GM21825 (cell line): ENCODE measurements at regions not wholly inside any gene's neighbourhood (a gene's known extent, or its start where the extent isn't known, plus 50 kb on each side); places are given as distances from the start of the nearest gene placed in this dataset.
"Not testable (repeated sequence)": the region's sequence is repeated elsewhere in the genome, so short reads cannot be mapped to it uniquely, and the experiment has no call there.

Experiments
- ATAC-seq: cut with Tn5 transposase; IDR thresholded peaks from one replicate; pipeline ENCODE4 v1.9.1; 2021; ENCODE audit warnings: mild to moderate bottlenecking, moderate library complexity; ENCODE audit not compliant: unreplicated experiment

DNA sequence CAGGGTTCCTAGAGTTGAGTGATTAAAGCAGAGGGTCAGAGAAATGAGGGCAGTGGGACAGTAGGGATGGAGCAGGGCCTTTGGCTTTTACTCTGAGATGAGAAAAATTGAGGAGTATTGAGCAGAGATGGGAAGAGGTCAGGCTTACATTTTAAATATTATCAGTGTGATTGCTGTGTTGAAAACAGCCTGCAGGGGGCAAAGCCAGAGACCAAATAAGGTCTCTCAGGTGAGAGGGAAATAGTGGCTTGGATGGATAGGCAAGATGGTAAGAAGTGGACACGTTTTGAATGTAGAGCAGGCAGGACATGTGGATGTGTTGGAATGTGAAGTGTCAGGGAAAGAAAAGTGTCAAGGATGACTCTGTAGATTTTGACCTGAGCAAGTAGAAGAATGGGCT lies 105.0 kb upstream of the MAP3K7 start:
- ATAC-seq, result no peak

DNA sequence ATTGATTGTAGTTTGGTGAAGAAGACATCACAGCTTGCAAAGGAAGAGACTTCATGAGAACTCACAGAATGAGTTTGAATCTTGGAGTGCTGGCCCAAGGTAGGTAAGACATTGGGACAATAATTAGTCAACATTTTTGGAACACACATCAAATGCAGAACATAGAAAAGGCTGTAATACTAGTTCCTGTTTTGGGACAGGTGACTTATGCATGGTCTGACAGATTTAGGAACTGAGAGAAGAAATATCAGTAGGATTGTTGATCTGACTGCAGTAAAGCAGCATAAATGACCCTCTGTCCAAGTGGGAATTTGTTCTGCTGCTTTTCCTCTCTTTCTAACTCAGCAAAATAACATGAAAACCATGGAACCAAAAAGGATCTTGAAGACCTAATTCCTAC lies 102.3 kb upstream of the MAP3K7 start:
- ATAC-seq, result no peak

DNA sequence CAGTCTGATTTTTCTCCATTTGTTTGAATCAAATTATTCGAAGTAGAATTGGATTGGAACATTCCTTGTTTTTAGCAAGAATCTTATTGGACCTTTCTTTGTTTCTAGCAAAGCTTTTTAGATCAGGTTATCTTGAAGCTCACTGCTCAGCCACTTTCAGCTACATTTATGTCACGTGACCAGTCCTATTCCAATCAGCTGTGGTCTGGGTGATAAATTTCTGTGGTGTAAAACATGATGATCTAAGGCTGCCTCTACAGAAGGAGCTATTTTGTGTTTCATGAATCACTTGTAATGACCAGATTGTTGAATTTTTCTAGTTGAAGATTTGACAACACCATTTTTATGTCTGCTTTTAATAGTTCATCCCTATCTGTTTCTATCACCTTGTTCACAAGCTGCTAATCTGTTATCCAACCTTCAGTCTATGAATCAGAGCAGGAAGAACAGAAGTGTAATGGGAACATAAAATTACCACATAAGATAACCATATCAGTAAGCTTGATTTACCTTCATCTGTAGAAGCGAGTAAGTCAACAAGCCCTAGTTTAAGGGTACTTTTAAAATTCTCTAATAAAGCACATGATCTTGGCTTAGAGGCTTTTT lies 101.0 kb upstream of the MAP3K7 start:
- no peak for ATAC-seq

DNA sequence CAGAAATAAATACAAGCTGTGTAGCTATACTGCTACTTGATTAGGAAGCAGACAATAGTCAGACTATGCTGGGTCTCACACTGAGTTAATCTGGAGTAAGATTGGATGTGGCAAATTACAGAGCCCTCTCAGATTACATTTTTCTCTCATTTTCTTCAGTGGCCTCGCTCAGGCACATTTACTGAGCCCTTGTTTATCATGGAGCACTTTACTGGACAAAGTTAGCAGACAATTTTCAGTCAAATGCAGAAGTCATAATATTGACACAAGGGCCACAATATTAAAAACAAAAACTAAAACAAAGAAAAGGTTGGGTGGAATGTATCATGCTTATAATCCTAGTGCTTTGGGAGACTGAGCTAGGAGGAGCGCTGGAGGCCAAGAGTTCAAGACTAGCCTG lies 95.0 kb upstream of the MAP3K7 start:
- no peak for ATAC-seq

DNA sequence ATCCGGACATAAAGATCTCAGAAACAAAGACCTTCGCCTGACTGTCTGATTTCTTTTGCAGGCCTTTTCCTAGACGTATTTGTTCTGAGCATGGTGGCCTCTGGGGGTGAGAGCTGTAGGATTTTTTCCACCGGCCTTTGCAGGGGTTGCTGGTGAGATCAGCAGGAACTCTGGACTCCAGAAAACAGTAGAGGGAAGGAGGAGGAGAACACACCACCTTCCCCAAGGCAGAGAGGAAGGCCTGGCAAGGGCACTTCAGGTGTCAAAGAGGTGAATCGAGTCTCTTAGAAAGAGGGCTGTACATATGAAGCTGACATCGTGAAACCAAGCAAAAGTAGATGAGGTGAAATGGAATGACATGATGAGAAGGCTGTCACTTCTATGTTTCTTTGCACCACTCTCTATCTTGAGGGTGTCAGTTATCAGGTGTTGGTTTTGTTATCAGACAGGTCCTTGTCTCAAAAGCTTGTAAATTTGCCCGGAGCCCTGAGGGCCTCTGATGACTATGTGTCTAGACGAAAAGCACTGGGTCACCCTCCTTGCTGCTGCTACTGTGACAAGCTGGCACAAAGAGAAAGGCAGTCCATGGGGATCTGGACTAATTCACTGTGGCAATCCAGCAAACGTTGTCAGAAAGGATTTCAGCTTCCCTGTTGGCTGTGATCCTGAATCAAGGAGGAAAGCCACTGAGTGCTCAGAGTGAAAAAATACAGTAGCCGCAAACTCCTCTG lies 91.3 kb upstream of the MAP3K7 start:
- ATAC-seq, result no peak

DNA sequence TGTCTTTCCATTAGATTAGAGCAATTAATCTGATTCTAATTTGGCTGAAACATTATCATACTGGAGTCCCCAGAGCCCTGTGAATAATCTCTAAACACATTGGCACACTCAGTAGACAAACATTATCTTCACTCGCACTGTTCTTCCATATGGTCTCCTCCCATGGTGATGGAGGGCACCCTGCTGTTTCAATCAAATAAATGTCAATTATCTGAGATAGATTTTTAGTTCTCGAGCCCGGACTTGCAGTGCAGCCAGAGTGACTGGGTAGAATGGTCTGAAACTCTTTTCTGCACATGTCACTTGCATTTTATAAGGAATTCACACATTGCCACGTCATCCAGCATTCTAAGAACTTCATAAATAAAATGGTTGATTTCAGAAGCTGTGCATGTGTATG lies 90.6 kb upstream of the MAP3K7 start:
- no peak for ATAC-seq

DNA sequence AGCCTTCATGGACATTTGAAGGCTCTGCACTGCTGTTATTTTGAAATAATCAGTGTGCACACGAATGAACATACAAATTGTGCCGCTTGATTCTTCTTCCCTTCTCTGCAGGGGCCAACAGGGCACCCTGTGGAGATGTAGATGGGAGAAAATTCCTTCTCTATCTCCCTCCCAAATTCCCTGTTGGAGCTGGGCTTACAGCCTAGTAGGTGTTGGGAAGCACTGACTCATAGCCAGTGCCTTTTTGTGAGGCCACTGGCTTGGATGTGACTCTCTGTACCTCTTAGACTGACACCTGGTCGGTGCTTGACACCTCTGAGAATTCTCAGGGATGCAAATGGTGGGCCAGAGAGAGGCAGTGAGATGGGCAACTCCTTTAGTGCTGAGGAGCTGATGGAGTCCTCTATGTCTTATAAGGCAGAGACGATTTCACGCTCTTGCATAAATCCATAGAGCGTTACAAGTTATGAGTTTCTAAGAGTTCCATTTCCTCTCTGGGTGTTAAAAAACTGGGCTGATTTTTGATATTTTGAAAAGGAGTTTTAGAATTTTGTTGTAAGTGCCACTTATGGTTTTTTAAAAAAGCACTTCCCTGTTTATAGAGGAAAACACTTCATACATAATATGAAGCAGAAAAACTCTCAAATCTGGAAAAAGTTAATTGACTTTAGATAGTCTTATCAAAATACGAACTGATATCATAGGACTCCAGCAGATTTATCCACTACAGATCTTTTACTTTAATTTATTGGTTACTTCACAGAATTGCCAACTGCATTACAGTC lies 89.8 kb upstream of the MAP3K7 start:
- no peak for ATAC-seq

DNA sequence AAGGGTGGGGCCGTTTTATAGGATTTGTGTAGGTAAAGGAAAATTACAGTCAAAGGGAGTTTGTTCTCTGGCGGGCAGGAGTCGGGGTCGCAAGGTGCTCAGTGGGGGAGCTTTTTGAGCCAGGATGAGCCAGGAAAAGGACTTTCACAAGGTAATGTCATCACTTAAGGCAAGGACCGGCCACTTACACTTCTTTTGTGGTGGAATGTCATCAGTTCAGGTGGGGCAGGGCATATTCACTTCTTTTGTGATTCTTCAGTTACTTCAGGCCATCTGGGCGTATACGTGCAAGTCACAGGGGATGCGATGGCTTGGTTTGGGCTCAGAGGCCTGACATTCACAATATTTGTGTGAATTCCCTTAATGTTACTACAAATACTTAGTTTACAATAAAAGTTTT lies 88.2 kb upstream of the MAP3K7 start:
- ATAC-seq, result not testable (repeated sequence)

DNA sequence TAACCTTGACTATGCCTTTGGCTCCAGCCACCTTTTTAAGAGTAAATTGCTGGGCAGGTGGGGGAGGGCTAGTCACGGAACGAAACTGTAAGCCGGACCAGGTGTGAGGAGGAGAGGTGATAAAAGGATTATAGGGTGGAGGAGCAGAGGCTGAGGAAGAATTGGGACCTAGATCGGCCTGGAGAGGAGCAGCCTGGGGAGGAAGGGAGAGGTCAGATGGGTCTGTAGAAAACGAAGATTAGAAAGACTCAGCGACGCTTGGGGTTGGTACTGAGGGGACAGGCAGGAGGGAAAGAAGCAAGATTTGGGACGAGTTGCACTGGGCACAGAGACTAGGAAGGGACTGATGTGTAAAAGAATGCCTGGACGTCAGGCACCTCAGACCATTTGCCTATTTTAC lies 87.2 kb upstream of the MAP3K7 start:
- ATAC-seq, result not testable (repeated sequence)

DNA sequence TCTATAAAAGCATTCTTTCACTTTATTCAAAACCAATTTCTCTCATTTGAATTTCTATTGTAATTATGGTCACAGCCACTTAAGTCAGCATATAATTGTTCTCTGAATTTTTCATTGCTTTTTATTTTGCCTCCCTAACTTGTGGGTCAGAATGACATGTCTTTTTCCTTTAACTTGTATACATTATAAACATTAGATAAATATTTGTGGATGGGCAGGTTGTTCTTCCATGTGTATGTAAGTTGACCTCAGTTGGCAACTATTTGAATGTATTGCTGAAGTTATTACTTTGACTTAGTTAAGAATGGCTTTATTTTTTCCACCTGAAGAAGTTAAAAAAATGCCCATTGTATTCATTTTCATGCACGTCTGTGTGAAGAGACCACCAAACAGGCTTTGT lies 83.0 kb upstream of the MAP3K7 start:
- ATAC-seq, result no peak

DNA sequence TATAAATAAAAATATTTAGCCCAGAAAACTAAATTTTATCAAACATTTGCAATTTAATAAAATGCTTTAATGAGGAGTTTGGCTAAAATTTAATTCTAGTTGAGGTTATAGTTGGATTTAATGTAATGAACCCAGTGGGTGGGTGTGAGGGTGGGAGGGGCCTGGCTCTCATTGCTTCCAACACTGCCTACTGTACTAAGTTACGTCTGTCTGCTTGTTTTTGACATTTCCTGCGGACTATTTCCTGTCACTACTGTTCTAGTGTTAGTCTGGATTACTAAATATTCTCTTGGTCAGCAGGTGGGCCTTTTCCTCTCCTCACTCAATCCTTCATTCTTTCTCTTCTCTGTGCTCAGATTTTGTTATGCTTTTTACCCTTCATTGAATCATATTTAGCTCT lies 82.5 kb upstream of the MAP3K7 start:
- no peak for ATAC-seq

DNA sequence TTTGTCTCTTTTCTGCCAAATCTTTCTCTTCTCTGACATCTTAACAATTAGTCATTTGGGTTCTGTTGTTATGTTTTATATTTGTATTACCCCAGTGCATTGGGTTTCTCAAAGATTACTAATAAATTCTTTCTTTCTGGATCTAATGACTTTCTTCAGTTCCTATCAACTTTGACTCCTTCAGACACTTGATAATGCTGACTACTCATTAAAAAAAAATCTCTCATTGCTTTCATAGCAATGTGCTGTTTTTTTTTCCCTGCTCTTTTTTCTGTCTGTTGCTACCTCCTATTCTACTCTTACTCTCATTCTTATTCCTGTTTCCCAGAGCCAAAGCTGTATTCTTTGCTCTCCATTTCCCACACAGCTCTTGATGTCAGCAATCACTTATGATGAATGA lies 81.3 kb upstream of the MAP3K7 start:
- no peak for ATAC-seq

DNA sequence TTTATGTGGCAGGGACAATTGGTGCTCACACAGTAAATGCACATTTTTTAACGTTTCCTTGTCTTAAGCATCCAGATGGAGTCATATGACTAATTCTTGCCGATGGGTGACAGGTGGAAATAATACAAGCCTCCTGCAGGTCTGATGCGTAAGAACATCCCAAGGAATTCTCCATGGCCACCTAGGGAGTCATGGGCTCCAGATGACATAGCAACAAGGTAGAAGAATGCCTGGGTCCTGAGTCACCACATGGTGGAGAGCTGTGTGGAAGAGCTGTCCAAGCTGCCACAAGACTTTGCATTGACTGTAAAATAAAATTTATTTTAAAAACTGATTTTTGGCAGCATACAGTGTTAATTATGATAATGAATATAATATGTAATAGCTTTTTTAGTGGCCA lies 77.0 kb upstream of the MAP3K7 start:
- no peak for ATAC-seq

DNA sequence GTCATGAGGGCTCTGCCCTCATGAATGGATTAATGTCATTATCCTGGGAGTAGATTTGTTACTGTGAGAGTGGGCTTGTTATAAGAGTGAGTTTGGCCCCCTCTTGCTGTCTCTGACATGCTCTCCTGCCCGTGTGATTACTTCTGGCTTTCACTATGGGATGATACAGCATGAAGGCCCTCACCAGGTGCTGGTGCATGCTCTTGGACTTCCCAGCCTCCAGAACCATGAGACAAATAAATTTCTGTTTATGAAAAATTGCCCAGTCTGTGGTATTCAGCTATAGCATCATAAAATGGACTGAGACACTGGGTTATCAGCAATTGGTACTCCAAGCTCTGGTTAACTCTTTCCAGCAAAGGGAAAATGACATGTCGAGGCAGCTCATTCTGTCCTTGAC lies 76.2 kb upstream of the MAP3K7 start:
- no peak for ATAC-seq

DNA sequence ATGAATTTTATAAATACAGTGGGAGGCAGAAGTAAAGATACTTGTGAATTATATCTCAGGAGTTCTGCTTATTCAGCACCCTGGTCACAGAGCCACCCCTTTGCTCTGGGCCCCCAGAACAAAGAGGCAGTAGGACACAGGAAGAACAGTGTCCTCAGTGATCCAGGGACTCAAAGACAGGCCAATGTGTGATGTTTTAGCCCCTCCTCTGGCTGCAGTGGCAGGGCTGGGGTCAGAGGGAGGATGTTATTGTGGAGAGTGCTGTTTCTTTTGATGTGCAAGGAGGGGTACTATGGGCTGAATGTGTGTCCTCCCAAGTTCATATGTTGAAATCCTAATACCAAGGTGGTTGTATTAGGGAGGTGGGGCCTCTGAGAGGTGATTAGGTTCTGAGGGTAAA lies 74.1 kb upstream of the MAP3K7 start:
- ATAC-seq, result no peak

DNA sequence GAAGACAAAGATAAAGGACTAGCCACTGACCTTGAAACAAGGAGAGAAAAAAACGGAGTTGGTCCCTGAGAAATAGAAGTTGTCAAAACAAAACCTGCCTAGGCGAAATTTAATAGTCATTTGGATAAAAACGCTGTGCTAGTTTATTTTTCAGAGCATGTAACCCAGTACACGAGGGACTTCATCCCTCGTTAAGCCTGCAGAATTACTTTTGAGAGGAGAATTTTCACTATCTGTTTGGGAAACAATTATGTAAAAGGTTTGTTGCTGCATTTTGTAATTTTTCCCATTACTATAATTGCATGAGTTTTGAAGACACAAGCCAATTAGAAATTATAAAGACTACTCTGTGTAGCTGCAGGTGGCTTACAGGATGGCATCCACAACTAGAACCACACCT lies 71.6 kb upstream of the MAP3K7 start:
- ATAC-seq, result no peak

DNA sequence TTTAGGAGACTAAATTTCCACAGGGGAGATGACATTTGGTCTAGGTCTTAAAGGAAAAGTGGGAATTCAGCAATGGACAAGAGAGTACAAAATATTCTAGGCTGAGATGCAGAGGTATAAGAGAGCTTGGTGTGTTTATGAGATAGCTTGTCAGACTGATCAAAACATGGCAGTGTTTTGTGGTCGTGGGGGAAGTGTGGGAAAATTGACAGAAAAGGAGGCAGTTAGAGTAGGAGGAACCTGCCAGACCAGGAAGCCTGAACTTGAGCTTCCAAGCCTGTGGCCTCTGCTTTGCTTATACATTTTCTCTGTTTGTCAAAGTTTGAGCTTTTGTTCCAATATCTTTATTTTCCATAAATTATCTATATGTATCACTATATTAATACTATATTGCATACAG lies 69.5 kb upstream of the MAP3K7 start:
- no peak for ATAC-seq

DNA sequence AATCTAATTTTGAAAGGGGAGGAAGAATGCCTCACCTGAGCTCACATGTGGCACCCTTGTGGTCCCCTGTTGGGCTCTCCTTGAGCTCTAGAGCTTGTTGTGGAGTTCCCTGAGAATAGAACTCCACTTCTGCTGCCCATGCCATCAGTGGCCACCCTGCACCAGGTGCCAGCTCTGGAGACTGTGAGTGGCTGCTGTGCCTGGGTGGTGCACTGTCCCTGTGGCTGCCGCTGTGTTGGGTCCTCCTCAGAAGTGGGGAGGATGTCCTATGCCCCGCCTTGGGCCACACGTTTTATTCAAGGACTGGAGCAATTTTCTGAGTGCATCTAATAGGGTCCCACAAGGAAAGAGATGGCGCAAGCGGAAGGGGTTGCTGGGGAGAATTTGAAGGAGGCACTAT lies 67.9 kb upstream of the MAP3K7 start:
- no peak for ATAC-seq

DNA sequence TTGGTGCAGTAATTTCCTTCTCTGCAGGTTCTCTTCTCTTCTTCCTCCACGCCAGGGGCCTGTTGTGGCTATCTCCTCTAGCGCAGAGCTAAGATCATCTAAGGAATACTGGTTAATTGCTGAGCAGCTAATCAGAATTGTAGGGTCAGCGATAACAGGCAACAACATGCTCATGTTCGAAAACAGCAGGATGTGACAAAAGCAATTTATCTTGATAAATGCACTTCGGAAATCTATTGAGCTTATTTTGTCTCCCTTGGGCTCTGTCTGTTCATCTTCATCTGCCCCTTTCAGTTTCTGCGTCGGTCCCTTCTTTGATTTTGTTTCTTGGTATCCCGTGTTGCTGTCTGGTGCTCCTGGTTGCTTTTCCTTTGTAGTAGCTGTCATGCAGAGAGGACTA lies 67.3 kb upstream of the MAP3K7 start:
- ATAC-seq, result no peak

DNA sequence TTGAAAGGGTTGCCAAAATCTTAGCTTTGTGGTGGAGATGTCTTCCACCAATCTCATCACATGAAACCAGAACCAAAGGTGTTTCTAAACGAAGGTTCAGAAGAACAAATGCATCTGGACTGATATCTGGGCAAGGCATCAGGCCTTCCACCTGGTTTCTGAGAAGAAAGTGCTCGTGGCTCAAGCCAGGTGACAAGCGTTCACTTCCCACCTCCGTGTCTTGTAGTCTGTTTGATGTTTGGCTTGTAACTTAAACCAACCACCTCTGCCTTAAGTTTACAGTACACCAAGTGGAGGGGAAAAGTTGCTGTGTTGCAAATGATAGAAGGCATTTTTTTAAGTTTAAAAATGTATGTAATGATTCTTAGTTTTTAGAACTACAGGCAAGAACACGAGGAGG lies 66.9 kb upstream of the MAP3K7 start:
- ATAC-seq, result no peak

DNA sequence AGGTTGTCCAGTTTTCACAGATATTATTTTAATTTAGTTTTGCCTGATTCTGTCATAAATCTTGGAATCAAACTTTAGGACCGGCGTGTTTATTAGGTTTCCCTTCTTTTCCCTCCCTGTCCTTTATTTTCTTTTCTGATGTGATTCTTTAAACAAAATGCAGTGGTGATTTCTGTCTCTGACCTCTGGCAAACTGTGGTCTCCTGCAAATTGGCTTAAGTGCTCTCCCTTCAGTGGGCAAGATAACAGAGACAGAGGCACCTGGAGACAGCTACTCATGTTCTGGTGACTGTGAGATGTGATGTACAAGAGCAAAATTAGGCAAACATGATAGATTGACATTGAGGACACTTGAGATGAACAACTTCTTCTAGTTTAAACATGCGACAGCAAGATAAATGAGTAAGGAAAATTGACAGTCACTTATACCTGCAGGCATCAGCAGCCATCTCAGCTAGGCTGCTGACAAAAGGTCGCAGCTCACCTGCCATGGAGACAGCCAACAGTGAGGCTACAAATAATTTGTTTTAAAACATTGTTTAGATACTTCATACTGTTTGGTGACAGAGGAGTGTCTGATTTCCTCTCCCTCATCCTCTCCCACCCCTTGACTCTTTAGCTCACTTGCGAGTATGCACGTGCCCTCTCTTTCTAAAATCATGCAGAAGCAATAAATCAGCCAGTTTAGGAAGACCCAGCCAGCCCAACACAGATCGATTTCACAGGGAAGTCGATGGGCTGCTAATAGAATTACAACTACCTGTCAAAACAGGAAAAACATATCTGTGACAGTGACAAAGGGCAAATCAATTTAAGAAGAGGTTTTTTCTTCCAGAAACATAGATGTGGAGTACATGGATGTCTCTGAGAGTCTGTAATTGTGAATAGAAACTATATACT lies 63.4 kb upstream of the MAP3K7 start:
- no peak for ATAC-seq
